Liver (tissue), 3 donors: ENCODE measurements at regions not wholly inside any gene's neighbourhood (a gene's known extent, or its start where the extent isn't known, plus 50 kb on each side); places are given as distances from the start of the nearest gene placed in this dataset.

Experiments used
- RAD21 ChIP-seq, 2 donors: IDR thresholded peaks; 2 replicates each; pipeline ENCODE4 v1.6.1; 2016; ENCODE audit warnings: antibody characterized with exemption in 2 of 2, mild to moderate bottlenecking in 2 of 2
- SP1 ChIP-seq: IDR thresholded peaks from 2 replicates; pipeline ENCODE4 v1.6.1; 2018; ENCODE audit warnings: antibody characterized with exemption, mild to moderate bottlenecking
- YY1 ChIP-seq: IDR thresholded peaks from 2 replicates; pipeline ENCODE4 v1.6.1; 2016; ENCODE audit warnings: antibody characterized with exemption, mild to moderate bottlenecking
- TF ChIP-seq, protein P1 (sequence below): fragments of 150-350 bp; IDR thresholded peaks from 2 replicates; pipeline ENCODE4 v1.5.1; 2017; ENCODE audit warnings: improper control_type of control experiment, low read depth, low read length; ENCODE audit not compliant: missing input control
- TF ChIP-seq, protein P2 (sequence below): IDR thresholded peaks from 2 replicates; pipeline ENCODE4 v1.6.1; 2016; ENCODE audit warnings: antibody characterized with exemption
- donor health status: healthy.
- donor health status: healthy.

DNA sequence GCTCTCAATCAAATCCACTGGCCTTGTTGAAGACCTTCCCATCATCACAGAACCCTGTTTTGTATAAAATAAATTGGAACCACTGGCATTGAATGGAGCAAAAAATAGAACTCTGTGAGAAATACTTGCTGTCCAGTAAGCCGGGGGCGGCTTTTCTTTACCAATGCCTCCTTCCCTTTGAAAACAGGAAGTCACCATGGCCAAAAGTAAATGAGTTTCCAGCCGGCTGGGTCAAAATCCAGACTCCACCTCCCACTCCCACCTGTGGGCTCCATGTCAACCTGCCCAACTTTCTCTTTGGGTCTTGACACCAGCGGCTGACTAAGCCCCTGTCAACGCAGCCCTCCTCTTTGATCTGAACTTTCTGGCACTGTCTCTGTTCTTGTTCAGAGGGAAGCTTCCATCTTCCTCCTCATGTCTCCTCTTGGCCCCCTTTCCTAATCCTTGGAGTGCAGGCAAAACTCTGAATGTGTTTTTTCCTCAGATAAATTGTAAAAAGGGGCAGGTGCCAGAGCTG lies 95.2 kb downstream of the TFAP2C start:
- TF ChIP-seq YY1 (no peak), RAD21 (IDR thresholded peaks at IDR 0.05) (no peak), SP1 (no peak)
- TF ChIP-seq, protein P1, sequence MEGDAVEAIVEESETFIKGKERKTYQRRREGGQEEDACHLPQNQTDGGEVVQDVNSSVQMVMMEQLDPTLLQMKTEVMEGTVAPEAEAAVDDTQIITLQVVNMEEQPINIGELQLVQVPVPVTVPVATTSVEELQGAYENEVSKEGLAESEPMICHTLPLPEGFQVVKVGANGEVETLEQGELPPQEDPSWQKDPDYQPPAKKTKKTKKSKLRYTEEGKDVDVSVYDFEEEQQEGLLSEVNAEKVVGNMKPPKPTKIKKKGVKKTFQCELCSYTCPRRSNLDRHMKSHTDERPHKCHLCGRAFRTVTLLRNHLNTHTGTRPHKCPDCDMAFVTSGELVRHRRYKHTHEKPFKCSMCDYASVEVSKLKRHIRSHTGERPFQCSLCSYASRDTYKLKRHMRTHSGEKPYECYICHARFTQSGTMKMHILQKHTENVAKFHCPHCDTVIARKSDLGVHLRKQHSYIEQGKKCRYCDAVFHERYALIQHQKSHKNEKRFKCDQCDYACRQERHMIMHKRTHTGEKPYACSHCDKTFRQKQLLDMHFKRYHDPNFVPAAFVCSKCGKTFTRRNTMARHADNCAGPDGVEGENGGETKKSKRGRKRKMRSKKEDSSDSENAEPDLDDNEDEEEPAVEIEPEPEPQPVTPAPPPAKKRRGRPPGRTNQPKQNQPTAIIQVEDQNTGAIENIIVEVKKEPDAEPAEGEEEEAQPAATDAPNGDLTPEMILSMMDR, result no peak
- TF ChIP-seq, protein P2, sequence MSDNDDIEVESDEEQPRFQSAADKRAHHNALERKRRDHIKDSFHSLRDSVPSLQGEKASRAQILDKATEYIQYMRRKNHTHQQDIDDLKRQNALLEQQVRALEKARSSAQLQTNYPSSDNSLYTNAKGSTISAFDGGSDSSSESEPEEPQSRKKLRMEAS, result no peak
